Activated naive CD8-positive, alpha-beta T cell treated with anti-CD3 and anti-CD28 coated beads, Interleukin-2, amount 10 ng/mL, durations not matched to agents 7 days and 5 days (primary cell): ENCODE measurements at regions not wholly inside any gene's neighbourhood (a gene's known extent, or its start where the extent isn't known, plus 50 kb on each side); places are given as distances from the start of the nearest gene placed in this dataset.
"Not testable (repeated sequence)": the region's sequence is repeated elsewhere in the genome, so short reads cannot be mapped to it uniquely, and the experiment has no call there.

ENCODE experiments used
- ATAC-seq: fragments of 150-1000 bp; cut with Tn5 transposase; one replicate; pipeline ENCODE4 v1.10.0; 2021; ENCODE audit warnings: low read depth, moderate library complexity
- POLR2A ChIA-PET: fragments of 350-600 bp; sonication (Branson Sonifier 250); formaldehyde crosslinking; loops from one replicate; lab custom pipeline; 2021; ENCODE audit warnings: antibody characterized with exemption; lab: Charles Lee
- DNase-seq: peaks from one replicate; pipeline ENCODE4 v3.0.0; 2021
- H3K27ac Mint-ChIP-seq: one replicate; pipeline ENCODE4 v1.8.0; 2022; ENCODE audit warnings: mild to moderate bottlenecking, mixed read lengths
- H3K27me3 Mint-ChIP-seq: one replicate; pipeline ENCODE4 v1.8.0; 2022; ENCODE audit warnings: mild to moderate bottlenecking, moderate library complexity, mixed read lengths
- H3K36me3 Mint-ChIP-seq: one replicate; pipeline ENCODE4 v1.8.0; 2021; ENCODE audit warnings: mild to moderate bottlenecking, mixed read lengths
- H3K4me1 Mint-ChIP-seq: one replicate; pipeline ENCODE4 v1.8.0; 2021; ENCODE audit warnings: mixed read lengths
- H3K4me3 Mint-ChIP-seq: one replicate; pipeline ENCODE4 v1.8.0; 2022; ENCODE audit warnings: mild to moderate bottlenecking, moderate library complexity, mixed read lengths
- H3K9me3 Mint-ChIP-seq: one replicate; pipeline ENCODE4 v1.8.0; 2021; ENCODE audit warnings: mixed read lengths

DNA sequence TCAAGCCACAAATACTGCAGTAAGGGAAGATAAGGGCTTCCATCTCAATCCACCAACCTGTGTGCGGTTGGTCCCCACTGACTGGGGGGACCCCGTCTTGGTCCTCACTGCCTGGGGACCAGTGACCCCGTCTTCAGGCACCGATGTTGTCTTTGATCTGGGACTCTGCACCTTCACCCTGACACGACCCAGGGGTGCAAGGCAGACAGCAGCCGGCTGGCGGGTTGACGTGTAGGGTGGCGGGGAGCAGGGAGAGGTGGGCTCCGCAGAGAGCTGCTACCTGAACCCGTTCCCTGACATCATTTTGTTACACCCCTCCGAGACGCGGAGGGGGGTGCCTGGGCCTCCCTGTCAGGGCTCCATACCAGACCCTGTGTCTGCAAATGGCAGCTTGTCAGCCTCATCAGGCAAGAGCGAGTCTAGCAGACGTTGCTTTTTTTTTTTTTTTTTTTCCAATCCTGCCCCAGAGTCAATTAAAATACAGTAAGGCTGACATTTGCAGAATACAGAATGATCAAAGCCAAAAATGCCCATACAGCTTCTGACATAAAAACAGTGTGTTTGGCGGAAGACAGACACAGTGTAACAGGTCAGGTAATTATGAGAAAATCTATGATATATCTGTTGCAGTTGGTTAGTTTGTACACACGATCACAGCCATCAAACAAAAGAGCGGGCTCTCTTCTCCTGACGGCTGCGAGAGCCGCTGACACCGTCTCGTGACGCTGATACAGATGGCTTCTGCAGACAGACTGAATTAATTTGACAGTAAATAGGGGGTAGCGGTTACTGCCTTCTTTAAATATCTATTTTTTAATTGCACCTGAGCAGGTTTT, 118.6 kb downstream of the CRLF2 start:
- peak overlapping the region; percentile 69 for H3K4me3 Mint-ChIP-seq
- H3K36me3 Mint-ChIP-seq = no peaks in the 10 kb centered on the region

DNA sequence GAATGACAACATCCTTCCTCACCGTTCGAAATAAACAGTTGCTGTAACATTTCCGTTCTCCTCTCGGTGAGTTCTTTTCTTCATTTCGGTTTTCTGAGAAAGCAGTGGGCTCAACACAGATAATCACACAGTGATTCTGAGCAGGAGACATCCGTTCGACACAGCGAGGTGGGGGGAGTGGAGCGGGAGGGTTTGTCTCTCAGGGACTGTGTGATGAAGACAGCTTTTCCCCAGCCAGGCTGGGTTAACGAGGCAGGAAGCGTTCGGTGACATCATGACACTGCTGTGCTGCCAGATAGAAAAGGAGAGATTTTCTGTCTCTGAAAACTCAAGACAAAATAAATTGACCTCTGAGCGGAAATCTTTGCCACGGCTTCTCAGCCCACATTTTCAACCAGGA, 119.3 kb downstream of the CRLF2 start:
- Mint-ChIP-seq H3K4me1 (peaks cover 4% of the 10 kb centered on the region), H3K27ac (peak overlapping the region; percentile 93), H3K36me3 (no peaks in the 10 kb centered on the region), H3K4me3 (peak overlapping the region; percentile 69), H3K9me3 (peaks cover 4% of the 10 kb centered on the region), H3K27me3 (no peaks in the 10 kb centered on the region)
- POLR2A ChIA-PET = no interaction called here
- peak; percentile 42 for DNase-seq
- peak; percentile 99 for ATAC-seq

More for the DNA sequence above, 118.6 kb downstream of the CRLF2 start:
- POLR2A ChIA-PET = no interaction called here
- peak; percentile 37 for DNase-seq
- Mint-ChIP-seq H3K9me3 (peaks cover 4% of the 10 kb centered on the region), H3K4me1 (peaks cover 4% of the 10 kb centered on the region), H3K27ac (peak overlapping the region; percentile 93), H3K27me3 (peaks cover under 1% of the 10 kb centered on the region)
- ATAC-seq = peak; percentile 44

DNA sequence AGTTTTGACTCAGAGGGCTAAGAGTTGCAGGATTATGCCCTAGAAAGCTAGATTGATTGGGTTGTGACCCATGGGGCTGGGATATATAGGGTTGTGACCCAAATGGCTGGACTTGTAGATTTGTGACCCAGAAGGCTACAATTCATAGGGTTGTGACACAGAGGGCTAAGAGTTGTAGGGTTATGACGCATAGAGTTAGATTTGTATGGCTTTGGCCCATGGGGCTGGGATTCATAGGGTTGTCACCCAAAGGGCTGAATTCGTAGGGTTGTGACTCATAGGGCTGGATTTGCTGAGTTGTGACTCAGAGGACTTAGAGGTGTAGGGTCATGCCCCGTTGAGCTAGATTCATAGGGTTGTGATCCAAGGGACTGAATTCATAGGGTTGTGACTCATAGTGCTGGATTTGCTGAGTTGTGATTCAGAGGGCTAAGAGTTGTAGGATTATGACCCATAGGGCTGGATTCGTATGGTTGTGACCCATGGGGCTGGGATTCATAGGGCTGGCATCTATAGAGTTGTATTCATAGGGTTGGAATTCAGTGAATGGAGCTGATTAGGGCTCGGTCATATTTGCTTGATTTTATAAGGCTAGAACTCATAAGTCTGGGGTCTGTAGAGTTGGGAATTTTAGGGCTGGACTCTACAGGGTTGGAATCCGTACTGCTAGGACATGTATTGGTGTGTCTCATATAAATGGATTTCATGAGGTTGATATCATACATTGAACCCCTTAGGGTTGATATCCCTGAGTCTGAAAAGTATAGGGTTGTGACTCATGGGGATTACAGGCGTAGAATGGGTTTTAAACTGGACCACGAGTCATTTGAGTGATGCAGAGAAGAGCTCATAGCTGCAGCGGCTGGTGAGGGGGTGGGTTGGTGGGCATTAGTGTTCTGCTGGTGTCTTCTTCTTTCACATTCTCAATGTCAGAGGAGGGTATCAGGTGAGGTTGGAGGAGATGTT, 125.7 kb downstream of the CRLF2 start:
- Mint-ChIP-seq H3K9me3 (peaks cover 28% of the 10 kb centered on the region), H3K4me3 (no peak overlapping the region), H3K4me1 (no peaks in the 10 kb centered on the region), H3K36me3 (no peaks in the 10 kb centered on the region), H3K27ac (no peak overlapping the region), H3K27me3 (no peaks in the 10 kb centered on the region)
- DNase-seq (no peak), ATAC-seq (no peak)
- POLR2A ChIA-PET = no interaction called here

DNA sequence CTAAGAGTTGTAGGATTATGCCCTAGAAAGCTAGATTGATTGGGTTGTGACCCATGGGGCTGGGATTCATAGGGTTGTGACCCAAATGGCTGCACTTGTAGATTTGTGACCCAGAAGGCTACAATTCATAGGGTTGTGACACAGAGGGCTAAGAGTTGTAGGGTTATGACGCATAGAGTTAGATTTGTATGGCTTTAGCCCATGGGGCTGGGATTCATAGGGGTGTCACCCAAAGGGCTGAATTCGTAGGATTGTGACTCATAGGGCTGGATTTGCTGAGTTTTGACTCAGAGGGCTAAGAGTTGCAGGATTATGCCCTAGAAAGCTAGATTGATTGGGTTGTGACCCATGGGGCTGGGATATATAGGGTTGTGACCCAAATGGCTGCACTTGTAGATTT, 126.6 kb downstream of the CRLF2 start:
- H3K4me1 Mint-ChIP-seq, H3K27me3 Mint-ChIP-seq, H3K27ac Mint-ChIP-seq, DNase-seq, H3K36me3 Mint-ChIP-seq, POLR2A ChIA-PET, ATAC-seq, H3K4me3 Mint-ChIP-seq: not testable (repeated sequence)
- peaks cover 28% of the 10 kb centered on the region for H3K9me3 Mint-ChIP-seq

DNA sequence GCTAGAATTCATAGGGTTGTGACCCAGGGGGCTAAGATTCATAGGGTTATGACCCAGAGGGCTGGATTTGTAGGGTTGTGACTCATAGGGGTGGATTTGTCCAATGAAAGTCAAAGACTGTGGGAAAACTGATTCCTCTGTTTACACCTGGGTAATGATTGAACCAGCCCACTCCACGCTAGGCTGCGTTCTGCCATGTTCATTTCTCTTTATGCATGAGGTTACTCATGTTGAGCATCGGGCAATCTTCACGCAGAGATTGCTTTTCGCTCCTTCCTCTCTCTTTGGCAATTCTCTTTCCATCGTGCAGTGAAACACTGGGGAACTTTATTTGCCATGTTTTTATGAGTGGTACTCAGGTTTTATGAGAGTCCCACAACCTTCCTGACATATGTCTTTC, 127.8 kb downstream of the CRLF2 start:
- no peak for DNase-seq
- Mint-ChIP-seq H3K9me3 (peaks cover 28% of the 10 kb centered on the region), H3K36me3 (no peaks in the 10 kb centered on the region), H3K27me3 (no peaks in the 10 kb centered on the region), H3K27ac (no peak overlapping the region), H3K4me3 (no peak overlapping the region), H3K4me1 (no peaks in the 10 kb centered on the region)
- POLR2A ChIA-PET = no interaction called here
- no peak for ATAC-seq

DNA sequence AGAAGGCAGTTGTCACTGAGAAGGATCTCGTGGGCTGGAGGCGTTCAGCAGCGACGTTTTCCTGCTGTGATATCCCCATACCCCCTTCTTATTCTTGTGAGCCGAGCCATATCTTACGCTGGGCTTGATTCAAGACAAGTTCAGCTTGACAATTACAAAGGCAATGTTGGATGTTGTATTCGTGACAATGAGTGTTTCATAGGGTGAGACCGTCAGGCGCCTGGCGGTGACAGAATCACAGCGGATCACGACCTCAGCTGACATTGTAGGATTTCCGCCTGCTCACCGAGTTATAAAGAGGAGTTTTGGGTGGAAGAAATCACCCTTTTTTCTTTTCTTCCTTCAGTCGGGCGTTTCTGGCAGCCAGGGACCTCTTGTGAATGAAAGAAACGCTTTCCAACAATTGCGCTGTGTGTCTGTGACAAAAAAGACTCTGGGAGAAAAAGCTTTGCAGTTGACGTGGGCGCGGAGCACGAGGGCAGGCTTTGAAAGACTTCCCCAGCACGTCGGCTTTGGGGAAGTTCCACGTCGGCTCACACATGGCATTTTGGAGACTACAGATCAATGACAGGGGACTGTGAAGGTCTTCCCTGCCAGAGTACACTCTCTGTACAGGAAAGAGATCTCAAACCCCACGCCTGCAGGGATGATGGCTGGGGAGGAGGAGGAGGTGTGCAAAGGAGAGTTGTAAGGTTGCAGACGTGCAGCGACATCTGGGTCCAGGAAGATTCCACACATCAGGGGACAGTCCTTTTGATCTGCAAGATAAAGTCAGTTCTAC, 135.4 kb downstream of the CRLF2 start:
- Mint-ChIP-seq H3K27ac (no peak overlapping the region), H3K4me1 (no peaks in the 10 kb centered on the region), H3K27me3 (peaks cover 5% of the 10 kb centered on the region), H3K9me3 (peaks cover 2% of the 10 kb centered on the region), H3K4me3 (no peak overlapping the region), H3K36me3 (no peaks in the 10 kb centered on the region)
- POLR2A ChIA-PET = no interaction called here
- no peak for DNase-seq
- no peak for ATAC-seq

DNA sequence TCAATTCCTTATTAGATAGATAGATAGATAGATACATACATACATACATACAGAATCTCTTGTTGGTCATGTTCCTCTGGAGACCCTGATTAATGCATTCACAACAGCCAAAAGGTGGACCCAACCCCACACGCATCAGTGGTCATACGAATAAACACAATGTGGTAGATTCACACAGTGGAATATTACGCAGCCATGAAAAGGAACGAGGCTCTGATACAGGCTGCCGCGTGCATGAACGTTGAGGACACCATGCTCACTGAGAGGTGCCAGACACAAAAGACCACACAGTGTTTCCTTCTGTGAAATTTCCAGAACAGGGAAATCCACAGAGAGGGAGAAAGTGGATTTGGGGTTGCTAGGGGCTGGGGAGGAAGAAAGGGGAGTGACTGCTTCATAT, 136.7 kb downstream of the CRLF2 start:
- peaks cover 2% of the 10 kb centered on the region for H3K9me3 Mint-ChIP-seq
- H3K4me1 Mint-ChIP-seq = no peaks in the 10 kb centered on the region
- H3K36me3 Mint-ChIP-seq = no peaks in the 10 kb centered on the region
- POLR2A ChIA-PET = no interaction called here
- peaks cover 5% of the 10 kb centered on the region for H3K27me3 Mint-ChIP-seq
- DNase-seq = no peak
- no peak overlapping the region for H3K4me3 Mint-ChIP-seq
- H3K27ac Mint-ChIP-seq = no peak overlapping the region
- no peak for ATAC-seq

DNA sequence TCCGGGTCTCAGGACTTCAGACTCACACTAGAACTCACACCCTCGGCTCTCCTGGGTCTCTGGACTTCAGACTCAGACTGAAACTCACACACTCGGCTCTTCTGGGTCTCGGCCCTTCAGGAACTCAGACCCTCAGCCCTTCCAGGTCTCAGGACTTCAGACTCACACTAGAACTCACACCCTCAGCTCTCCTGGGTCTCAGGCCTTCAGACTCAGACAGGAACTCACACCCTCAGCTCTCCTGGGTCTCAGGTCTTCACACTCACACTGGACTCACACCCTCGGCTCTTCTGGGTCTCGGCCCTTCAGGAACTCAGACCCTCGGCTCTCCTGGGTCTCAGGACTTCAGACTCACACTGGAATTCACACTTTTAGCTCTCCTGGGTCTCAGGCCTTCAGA, 137.3 kb downstream of the CRLF2 start:
- no peaks in the 10 kb centered on the region for H3K4me1 Mint-ChIP-seq
- POLR2A ChIA-PET = no interaction called here
- H3K4me3 Mint-ChIP-seq = no peak overlapping the region
- H3K9me3 Mint-ChIP-seq = peaks cover 2% of the 10 kb centered on the region
- H3K27ac Mint-ChIP-seq = no peak overlapping the region
- H3K27me3 Mint-ChIP-seq = peaks cover 5% of the 10 kb centered on the region
- ATAC-seq (no peak), DNase-seq (no peak)
- no peaks in the 10 kb centered on the region for H3K36me3 Mint-ChIP-seq

DNA sequence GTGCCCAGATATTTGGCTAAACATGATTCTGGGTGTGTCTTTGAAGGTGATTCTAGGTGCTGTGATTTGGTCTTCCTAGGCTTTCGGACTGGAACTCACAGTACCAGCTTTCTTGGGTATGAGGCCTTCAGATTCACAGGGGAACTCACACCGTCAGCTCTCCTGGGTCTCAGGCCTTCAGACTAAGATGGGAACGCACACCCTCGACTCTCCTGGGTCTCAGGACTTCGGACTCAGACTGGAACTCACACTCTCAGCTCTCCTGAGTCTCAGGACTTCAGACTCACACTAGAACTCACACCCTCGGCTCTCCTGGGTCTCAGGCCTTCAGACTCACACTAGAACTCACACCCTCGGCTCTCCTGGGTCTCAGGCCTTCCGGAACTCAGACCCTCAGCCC, 137.7 kb downstream of the CRLF2 start:
- H3K27me3 Mint-ChIP-seq = peaks cover 5% of the 10 kb centered on the region
- DNase-seq = no peak
- peaks cover 2% of the 10 kb centered on the region for H3K9me3 Mint-ChIP-seq
- H3K27ac Mint-ChIP-seq = no peak overlapping the region
- no peaks in the 10 kb centered on the region for H3K36me3 Mint-ChIP-seq
- no peak overlapping the region for H3K4me3 Mint-ChIP-seq
- ATAC-seq = no peak
- no peaks in the 10 kb centered on the region for H3K4me1 Mint-ChIP-seq
- POLR2A ChIA-PET = no interaction called here

DNA sequence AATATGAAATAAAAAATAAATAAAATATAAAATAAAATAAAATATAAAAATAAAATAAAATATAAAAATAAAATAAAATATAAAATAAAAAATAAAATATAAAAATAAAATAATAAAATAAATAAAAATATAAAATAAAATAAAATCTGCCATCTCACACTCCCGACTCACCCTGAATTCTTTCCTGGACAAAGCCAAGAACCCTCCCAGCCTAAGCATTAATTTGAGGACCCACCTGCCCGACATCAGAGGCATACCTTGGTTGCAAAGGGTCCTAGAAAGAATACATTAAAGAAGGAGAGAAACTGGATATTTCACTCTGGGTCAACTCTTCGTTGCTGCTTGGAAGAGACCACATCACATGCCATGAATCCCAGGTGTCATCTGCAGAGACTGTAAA, 138.3 kb downstream of the CRLF2 start:
- no peak for ATAC-seq
- POLR2A ChIA-PET = no interaction called here
- Mint-ChIP-seq H3K36me3 (no peaks in the 10 kb centered on the region), H3K27me3 (peaks cover 5% of the 10 kb centered on the region), H3K4me1 (no peaks in the 10 kb centered on the region), H3K27ac (peak overlapping the region; percentile 57), H3K4me3 (no peak overlapping the region), H3K9me3 (peaks cover 2% of the 10 kb centered on the region)
- no peak for DNase-seq

DNA sequence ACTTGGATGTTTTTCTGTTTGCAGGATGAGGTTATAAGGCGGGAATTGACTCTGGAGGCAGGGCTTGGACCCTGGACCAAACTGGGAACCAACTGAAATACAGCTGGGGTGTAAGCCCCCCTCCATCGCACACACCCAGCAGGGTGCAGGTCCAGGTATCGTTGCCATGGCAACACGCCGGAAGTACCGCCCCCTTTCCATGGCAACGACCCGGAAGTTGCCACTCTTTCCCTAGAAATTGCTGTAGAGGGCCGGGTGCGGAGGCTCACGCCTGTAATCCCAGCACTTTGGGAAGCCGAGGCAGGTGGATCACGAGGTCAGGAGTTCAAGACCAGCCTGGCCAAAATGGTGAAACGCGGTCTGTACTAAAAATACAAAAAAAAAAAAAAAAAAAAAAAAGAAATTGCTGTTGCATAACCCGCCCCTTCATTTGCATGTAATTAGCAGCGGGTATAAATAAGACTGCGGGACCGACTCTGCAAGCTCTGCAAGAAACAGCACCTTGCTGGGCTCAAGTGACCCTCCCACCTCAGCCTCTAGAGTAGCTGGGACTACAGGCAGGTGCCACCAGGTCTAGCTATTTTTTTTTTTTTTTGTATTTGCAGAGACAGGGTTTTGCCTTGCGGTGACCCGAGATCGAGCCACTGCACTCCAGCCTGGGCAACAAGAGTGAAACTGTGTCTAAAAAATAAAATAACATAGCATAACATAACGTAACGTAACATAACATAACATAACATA, 139.6 kb downstream of the CRLF2 start:
- H3K27ac Mint-ChIP-seq = no peak overlapping the region

DNA sequence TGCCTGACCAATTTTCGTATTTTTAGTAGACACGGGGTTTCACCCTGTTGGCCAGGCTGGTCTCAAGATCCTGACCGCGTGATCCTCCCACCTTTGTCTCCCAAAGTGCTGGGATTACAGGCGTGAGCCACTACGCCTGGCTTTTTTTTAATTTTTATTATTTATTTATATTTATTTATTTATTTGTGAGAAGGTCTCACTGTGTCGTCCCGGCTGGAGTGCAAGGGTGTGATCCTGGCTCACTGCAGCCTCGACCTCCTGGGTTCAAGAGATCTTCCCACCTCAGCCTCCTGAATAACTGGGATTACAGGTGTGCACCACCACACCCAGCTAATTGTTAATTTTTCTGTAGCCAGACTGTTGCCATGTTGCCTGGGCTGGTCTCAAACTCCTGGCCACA, 141.1 kb downstream of the CRLF2 start:
- Mint-ChIP-seq H3K4me3 (no peak overlapping the region), H3K27ac (no peak overlapping the region), H3K4me1 (no peaks in the 10 kb centered on the region), H3K36me3 (no peaks in the 10 kb centered on the region), H3K9me3 (peaks cover 2% of the 10 kb centered on the region), H3K27me3 (no peaks in the 10 kb centered on the region)
- DNase-seq (no peak), ATAC-seq (no peak)
- POLR2A ChIA-PET = no interaction called here

More for the DNA sequence above, 139.6 kb downstream of the CRLF2 start:
- no peak for ATAC-seq
- no peaks in the 10 kb centered on the region for H3K36me3 Mint-ChIP-seq
- H3K9me3 Mint-ChIP-seq = peaks cover 2% of the 10 kb centered on the region
- no peak for DNase-seq
- peaks cover 5% of the 10 kb centered on the region for H3K27me3 Mint-ChIP-seq
- no peak overlapping the region for H3K4me3 Mint-ChIP-seq
- H3K4me1 Mint-ChIP-seq = no peaks in the 10 kb centered on the region
- POLR2A ChIA-PET = no interaction called here
